ENCODE measurements at regions not wholly inside any gene's neighbourhood (a gene's known extent, or its start where the extent isn't known, plus 50 kb on each side); places are given as distances from the start of the nearest gene placed in this dataset.

DNA sequence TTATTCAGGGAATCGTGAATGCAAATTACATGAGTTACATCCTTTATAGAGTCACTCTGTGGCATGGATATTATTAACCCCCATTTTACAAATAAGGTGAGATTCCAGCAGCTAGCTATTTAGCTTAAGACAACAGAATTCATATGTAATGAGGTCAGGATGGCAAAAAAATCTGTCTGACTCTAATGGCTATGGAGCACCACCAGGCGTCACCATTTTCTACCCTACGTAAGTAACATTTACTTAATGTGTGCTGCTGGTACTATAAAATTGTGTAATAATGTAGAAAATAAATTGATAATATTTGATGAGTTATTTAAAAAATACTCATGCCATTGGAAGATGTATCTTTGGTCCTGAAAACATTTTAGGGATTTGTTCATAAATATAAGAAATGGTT, 2040.1 kb upstream of the LRRTM1 start:
- Histone ChIP-seq H3K9me2 (replicated peaks; ENCODE audit: control insufficient read depth, low read length) (no peaks in the 10 kb centered on the region), H3K4me3 (ENCODE audit: low read length) (no peak overlapping the region), H4K20me1 (ENCODE audit: control insufficient read depth, insufficient read depth, low read depth, low read length) (no peaks in the 10 kb centered on the region), H3K4me2 (ENCODE audit: low read length) (no peak overlapping the region), H3K27me3 (ENCODE audit: control insufficient read depth, low read length) (no peaks in the 10 kb centered on the region), H3K79me2 (ENCODE audit: control insufficient read depth, low read length) (no peaks in the 10 kb centered on the region), H3K9me3 (ENCODE audit: control insufficient read depth, insufficient read depth, low read length) (no peaks in the 10 kb centered on the region), H3K36me3 (ENCODE audit: control insufficient read depth, low read length) (no peaks in the 10 kb centered on the region), H3K27ac (ENCODE audit: low read depth, low read length) (no peak overlapping the region), H3K4me1 (ENCODE audit: control insufficient read depth, low read length) (no peaks in the 10 kb centered on the region), H3F3A (ENCODE audit: control insufficient read depth, insufficient read depth) (no peaks in the 10 kb centered on the region)
- TF ChIP-seq, protein P1, sequence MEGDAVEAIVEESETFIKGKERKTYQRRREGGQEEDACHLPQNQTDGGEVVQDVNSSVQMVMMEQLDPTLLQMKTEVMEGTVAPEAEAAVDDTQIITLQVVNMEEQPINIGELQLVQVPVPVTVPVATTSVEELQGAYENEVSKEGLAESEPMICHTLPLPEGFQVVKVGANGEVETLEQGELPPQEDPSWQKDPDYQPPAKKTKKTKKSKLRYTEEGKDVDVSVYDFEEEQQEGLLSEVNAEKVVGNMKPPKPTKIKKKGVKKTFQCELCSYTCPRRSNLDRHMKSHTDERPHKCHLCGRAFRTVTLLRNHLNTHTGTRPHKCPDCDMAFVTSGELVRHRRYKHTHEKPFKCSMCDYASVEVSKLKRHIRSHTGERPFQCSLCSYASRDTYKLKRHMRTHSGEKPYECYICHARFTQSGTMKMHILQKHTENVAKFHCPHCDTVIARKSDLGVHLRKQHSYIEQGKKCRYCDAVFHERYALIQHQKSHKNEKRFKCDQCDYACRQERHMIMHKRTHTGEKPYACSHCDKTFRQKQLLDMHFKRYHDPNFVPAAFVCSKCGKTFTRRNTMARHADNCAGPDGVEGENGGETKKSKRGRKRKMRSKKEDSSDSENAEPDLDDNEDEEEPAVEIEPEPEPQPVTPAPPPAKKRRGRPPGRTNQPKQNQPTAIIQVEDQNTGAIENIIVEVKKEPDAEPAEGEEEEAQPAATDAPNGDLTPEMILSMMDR (IDR thresholded peaks at IDR 0.05; ENCODE audit: low read depth, low read length, poor library complexity, severe bottlenecking) = no peak
- TF ChIP-seq EZH2phosphoT487 (IDR thresholded peaks at IDR 0.05; ENCODE audit: borderline replicate concordance, low read length) = no peak

DNA sequence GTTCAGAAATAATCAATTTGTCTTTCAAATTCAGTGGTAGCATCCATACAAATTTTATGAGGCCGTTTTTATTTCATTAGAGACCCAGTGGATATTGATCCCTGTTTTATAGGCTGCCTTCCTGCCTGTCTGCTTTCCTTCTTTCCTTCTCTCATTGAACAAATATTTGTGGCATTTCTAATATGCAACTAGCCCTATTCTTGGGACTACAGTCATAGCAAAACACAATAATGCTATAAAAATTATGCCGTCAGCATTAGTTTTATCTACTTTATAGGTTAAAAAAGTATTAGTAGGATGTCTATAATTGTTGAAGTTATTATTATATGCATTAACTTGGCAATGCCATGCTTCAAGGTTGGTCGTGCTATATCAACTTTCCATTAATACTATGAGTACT, 2037.8 kb upstream of the LRRTM1 start:
- H3K9me2 ChIP-seq (replicated peaks; ENCODE audit: control insufficient read depth, low read length) = no peaks in the 10 kb centered on the region
- H3K9me3 ChIP-seq (ENCODE audit: control insufficient read depth, insufficient read depth, low read length) = no peaks in the 10 kb centered on the region
- no peaks in the 10 kb centered on the region for H3K79me2 ChIP-seq (ENCODE audit: control insufficient read depth, low read length)
- no peak overlapping the region for H3K4me3 ChIP-seq (ENCODE audit: low read length)
- TF ChIP-seq EZH2phosphoT487 (IDR thresholded peaks at IDR 0.05; ENCODE audit: borderline replicate concordance, low read length) = no peak
- TF ChIP-seq, protein P1 (IDR thresholded peaks at IDR 0.05; ENCODE audit: low read depth, low read length, poor library complexity, severe bottlenecking) = no peak
- H3K4me2 ChIP-seq (ENCODE audit: low read length) = no peak overlapping the region
- no peak overlapping the region for H3K27ac ChIP-seq (ENCODE audit: low read depth, low read length)
- H4K20me1 ChIP-seq (ENCODE audit: control insufficient read depth, insufficient read depth, low read depth, low read length) = no peaks in the 10 kb centered on the region
- no peaks in the 10 kb centered on the region for H3K36me3 ChIP-seq (ENCODE audit: control insufficient read depth, low read length)
- no peaks in the 10 kb centered on the region for H3K27me3 ChIP-seq (ENCODE audit: control insufficient read depth, low read length)
- H3K4me1 ChIP-seq (ENCODE audit: control insufficient read depth, low read length) = no peaks in the 10 kb centered on the region
- no peaks in the 10 kb centered on the region for H3F3A ChIP-seq (ENCODE audit: control insufficient read depth, insufficient read depth)

DNA sequence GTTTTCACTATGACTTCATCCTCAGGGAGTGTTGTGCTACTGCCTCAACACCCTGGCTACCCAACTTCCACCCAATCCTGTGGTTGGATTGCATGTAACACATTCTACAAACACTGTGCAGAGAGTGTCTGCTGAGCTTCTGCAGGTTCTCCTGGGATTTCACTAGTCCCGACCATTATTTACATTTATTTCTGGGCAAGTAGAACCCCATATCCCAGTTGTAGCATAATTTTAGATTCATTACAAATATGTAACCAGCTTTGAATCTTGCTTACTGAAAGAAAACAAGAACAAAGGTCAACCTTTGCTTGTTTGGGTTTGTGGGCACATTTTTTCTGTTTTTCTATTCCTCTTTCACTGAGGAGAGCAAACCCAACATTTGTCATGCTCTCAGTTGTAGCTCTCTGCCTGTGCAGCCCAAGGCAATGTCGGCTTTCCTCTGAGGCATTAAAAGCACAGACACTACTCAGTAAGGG, 2036.1 kb upstream of the LRRTM1 start:
- Histone ChIP-seq H3K79me2 (ENCODE audit: control insufficient read depth, low read length) (no peaks in the 10 kb centered on the region), H3K27ac (ENCODE audit: low read depth, low read length) (no peak overlapping the region), H4K20me1 (ENCODE audit: control insufficient read depth, insufficient read depth, low read depth, low read length) (no peaks in the 10 kb centered on the region), H3K4me2 (ENCODE audit: low read length) (no peak overlapping the region), H3K9me3 (ENCODE audit: control insufficient read depth, insufficient read depth, low read length) (no peaks in the 10 kb centered on the region), H3K9me2 (replicated peaks; ENCODE audit: control insufficient read depth, low read length) (no peaks in the 10 kb centered on the region), H3F3A (ENCODE audit: control insufficient read depth, insufficient read depth) (no peaks in the 10 kb centered on the region), H3K27me3 (ENCODE audit: control insufficient read depth, low read length) (no peaks in the 10 kb centered on the region), H3K4me1 (ENCODE audit: control insufficient read depth, low read length) (no peaks in the 10 kb centered on the region), H3K4me3 (ENCODE audit: low read length) (no peak overlapping the region), H3K36me3 (ENCODE audit: control insufficient read depth, low read length) (no peaks in the 10 kb centered on the region)
- no peak for TF ChIP-seq EZH2phosphoT487 (IDR thresholded peaks at IDR 0.05; ENCODE audit: borderline replicate concordance, low read length)
- TF ChIP-seq, protein P1 (IDR thresholded peaks at IDR 0.05; ENCODE audit: low read depth, low read length, poor library complexity, severe bottlenecking) = no peak

All from DOHH2 (cell line).